ENCODE measurements at regions not wholly inside any gene's neighbourhood (a gene's known extent, or its start where the extent isn't known, plus 50 kb on each side); places are given as distances from the start of the nearest gene placed in this dataset.

- TF ChIP-seq CTCF (IDR thresholded peaks at IDR 0.05) = no peak
- TF ChIP-seq POLR2A (IDR thresholded peaks at IDR 0.05) = no peak
Measured at GRCh38 chr3:80855482-80855881, 906.0 kb downstream of the GBE1 start.
